Mammary epithelial cell (primary cell): ENCODE measurements at regions not wholly inside any gene's neighbourhood (a gene's known extent, or its start where the extent isn't known, plus 50 kb on each side); places are given as distances from the start of the nearest gene placed in this dataset.

ENCODE experiments used
- CTCF ChIP-seq, 2 donors: IDR thresholded peaks in 1 of 2; conservative IDR thresholded peaks in 1 of 2; 2 replicates each; pipeline ENCODE4 v1.5.1; 2011 to 2012; ENCODE audit warnings: inconsistent platforms in 2 of 2, low read length in 2 of 2, mild to moderate bottlenecking in 2 of 2, control low read depth in 1 of 2, low read depth in 1 of 2; ENCODE audit not compliant: insufficient read depth in 1 of 2; ENCODE audit errors: extremely low read depth in 1 of 2
- EZH2 ChIP-seq: IDR thresholded peaks from 2 replicates; pipeline ENCODE4 v1.6.1; 2012; ENCODE audit warnings: low read length, inconsistent platforms, borderline replicate concordance

DNA sequence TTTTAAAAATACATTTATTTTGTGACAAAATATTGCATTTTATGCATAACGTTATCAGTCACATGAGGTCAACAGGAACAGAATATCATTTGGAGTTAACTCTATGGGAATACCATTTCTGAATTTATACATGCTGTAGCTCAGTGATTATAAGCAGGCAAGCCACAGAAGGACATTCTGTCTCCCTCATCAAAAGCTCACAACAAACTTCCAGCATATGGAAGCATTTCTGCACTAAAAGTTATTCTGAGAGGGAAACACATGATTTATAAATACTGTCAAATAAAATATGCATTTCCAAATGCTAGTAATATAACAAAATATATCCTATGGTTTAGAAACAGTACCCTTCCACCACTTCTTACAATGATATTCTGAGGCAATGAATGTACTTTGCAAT lies 854.1 kb upstream of the B3GALT2 start:
- TF ChIP-seq CTCF (conservative IDR thresholded peaks at IDR 0.05 in 1 of 2, IDR thresholded peaks at IDR 0.05 in 1 of 2; ENCODE audit: extremely low read depth in 1 of 2, insufficient read depth in 1 of 2, low read depth in 1 of 2, low read length in 2 of 2): no peak
- no peak for TF ChIP-seq EZH2
